Naive thymus-derived CD4-positive, alpha-beta T cell (primary cell): ENCODE measurements at regions not wholly inside any gene's neighbourhood (a gene's known extent, or its start where the extent isn't known, plus 50 kb on each side); places are given as distances from the start of the nearest gene placed in this dataset.

Experiments used
- ATAC-seq: fragments of 150-1000 bp; cut with Tn5 transposase; 2 replicates; pipeline ENCODE4 v1.10.0; 2021; ENCODE audit warnings: mild to moderate bottlenecking, moderate library complexity
- CTCF ChIA-PET: fragments of 350-600 bp; sonication (Branson Sonifier 250); formaldehyde crosslinking; loops from one replicate; lab custom pipeline; 2021; ENCODE audit warnings: antibody characterized with exemption; lab: Charles Lee
- POLR2A ChIA-PET: fragments of 350-600 bp; sonication (Branson Sonifier 250); formaldehyde crosslinking; loops from one replicate; lab custom pipeline; 2021; ENCODE audit warnings: antibody characterized with exemption, inconsistent platforms; lab: Charles Lee
- DNase-seq, 9 donors: peaks; one replicate each; pipeline versions ENCODE4 v3.0.0 to v3.0.0-alpha.2; 2020 to 2022; ENCODE audit warnings: mixed read lengths in 1 of 9
- H3K27ac ChIP-seq: one replicate; pipeline ENCODE4 v1.7.0; 2013; ENCODE audit warnings: mild to moderate bottlenecking, low read depth, low read length, moderate library complexity
- H3K27me3 ChIP-seq, 2 donors: one replicate each; pipeline ENCODE4 v1.7.0; 2013; ENCODE audit warnings: low read length in 2 of 2, mild to moderate bottlenecking in 2 of 2, moderate library complexity in 2 of 2; ENCODE audit not compliant: control insufficient read depth in 2 of 2, insufficient read depth in 2 of 2
- H3K36me3 ChIP-seq, 3 experiments: 1 replicate in 2 of 3; 2 replicates in 1 of 3; pipeline ENCODE4 v1.7.0; 2013; ENCODE audit warnings: low read length in 3 of 3, mild to moderate bottlenecking in 3 of 3, moderate library complexity in 1 of 3; ENCODE audit not compliant: insufficient read depth in 3 of 3, control insufficient read depth in 2 of 3
- H3K4me1 ChIP-seq, 2 donors: one replicate each; pipeline ENCODE4 v1.7.0; 2013; ENCODE audit warnings: low read length in 2 of 2, mild to moderate bottlenecking in 2 of 2, moderate library complexity in 1 of 2; ENCODE audit not compliant: control insufficient read depth in 2 of 2, insufficient read depth in 2 of 2
- H3K4me3 ChIP-seq: 2 replicates; pipeline ENCODE4 v1.7.0; 2013; ENCODE audit warnings: mild to moderate bottlenecking, low read length
- H3K9me3 ChIP-seq, 3 experiments: 1 replicate in 2 of 3; 2 replicates in 1 of 3; pipeline ENCODE4 v1.7.0; 2013; ENCODE audit warnings: low read length in 3 of 3; ENCODE audit not compliant: control insufficient read depth in 2 of 3
- H3K27ac Mint-ChIP-seq, 9 donors: one replicate each; pipeline ENCODE4 v1.8.0; 2020 to 2022; ENCODE audit warnings: mixed read lengths in 9 of 9, mild to moderate bottlenecking in 8 of 9, moderate library complexity in 5 of 9, inconsistent platforms in 2 of 9
- H3K27me3 Mint-ChIP-seq, 5 donors: one replicate each; pipeline ENCODE4 v1.8.0; 2021 to 2022; ENCODE audit warnings: mixed read lengths in 5 of 5, mild to moderate bottlenecking in 1 of 5
- H3K36me3 Mint-ChIP-seq, 5 donors: one replicate each; pipeline ENCODE4 v1.8.0; 2020 to 2022; ENCODE audit warnings: mixed read lengths in 5 of 5, mild to moderate bottlenecking in 3 of 5, inconsistent platforms in 1 of 5
- H3K4me1 Mint-ChIP-seq, 7 donors: one replicate each; pipeline ENCODE4 v1.8.0; 2020 to 2022; ENCODE audit warnings: mixed read lengths in 7 of 7, mild to moderate bottlenecking in 3 of 7, inconsistent platforms in 1 of 7
- H3K4me3 Mint-ChIP-seq, 10 donors: one replicate each; pipeline ENCODE4 v1.8.0; 2020 to 2022; ENCODE audit warnings: mild to moderate bottlenecking in 10 of 10, mixed read lengths in 10 of 10, moderate library complexity in 6 of 10, inconsistent platforms in 2 of 10
- H3K9me3 Mint-ChIP-seq, 11 donors: one replicate each; pipeline ENCODE4 v1.8.0; 2020 to 2022; ENCODE audit warnings: mixed read lengths in 11 of 11, mild to moderate bottlenecking in 4 of 11, inconsistent platforms in 1 of 11, moderate library complexity in 1 of 11
- intact Hi-C, 2 donors: fragments of 100-400 bp; cut with micrococcal nuclease; formaldehyde crosslinking; loops; one replicate each; pipeline ENCODE4 v1.15.1; 2023

GRCh38 chr12:34387711-34388635, 365.7 kb downstream of the ALG10 start:
- Histone ChIP-seq H3K9me3 (peaks cover 0 to 58% (median 0%) of the 10 kb centered on the region in 3 experiments), H3K27ac (no peak overlapping the region), H3K4me1 (no peaks in the 10 kb centered on the region), H3K4me3 (no peak overlapping the region), H3K27me3 (no peaks in the 10 kb centered on the region), H3K36me3 (no peaks in the 10 kb centered on the region)
- peaks cover 0 to 5% (median 0%) of the 10 kb centered on the region in 7 donors for H3K4me1 Mint-ChIP-seq
- no peak overlapping the region for H3K27ac Mint-ChIP-seq
- peaks cover 0 to 7% (median 0%) of the 10 kb centered on the region in 5 donors for H3K36me3 Mint-ChIP-seq
- ChIA-PET POLR2A (no interaction called here), CTCF (no interaction called here)
- peaks cover 3 to 43% (median 14%) of the 10 kb centered on the region in 11 donors for H3K9me3 Mint-ChIP-seq
- H3K4me3 Mint-ChIP-seq: no peak overlapping the region
- DNase-seq: no peak
- no peak for ATAC-seq
- intact Hi-C loops: no loop called here
- H3K27me3 Mint-ChIP-seq: peaks cover 0 to 72% (median 0%) of the 10 kb centered on the region in 5 donors

- ChIA-PET CTCF (no interaction called here), POLR2A (no interaction called here)
- intact Hi-C loops: no loop called here
- no peaks in the 10 kb centered on the region for H3K27me3 ChIP-seq
- H3K9me3 ChIP-seq: peaks cover 0 to 63% (median 0%) of the 10 kb centered on the region in 3 experiments
- peaks cover 0 to 5% (median 0%) of the 10 kb centered on the region in 7 donors for H3K4me1 Mint-ChIP-seq
- peaks cover 0 to 8% (median 0%) of the 10 kb centered on the region in 5 donors for H3K36me3 Mint-ChIP-seq
- no peak overlapping the region for H3K27ac Mint-ChIP-seq
- H3K4me1 ChIP-seq: no peaks in the 10 kb centered on the region
- peaks cover 4 to 47% (median 14%) of the 10 kb centered on the region in 11 donors for H3K9me3 Mint-ChIP-seq
- H3K4me3 Mint-ChIP-seq: no peak overlapping the region
- no peaks in the 10 kb centered on the region for H3K36me3 ChIP-seq
- no peak for DNase-seq
- no peak for ATAC-seq
- no peak overlapping the region for H3K4me3 ChIP-seq
- H3K27ac ChIP-seq: no peak overlapping the region
- peaks cover 0 to 72% (median 0%) of the 10 kb centered on the region in 5 donors for H3K27me3 Mint-ChIP-seq
These were observed 366.5 kb downstream of the ALG10 start for GRCh38 chr12:34388636-34389377.

- POLR2A ChIA-PET: no interaction called here
- CTCF ChIA-PET: no interaction called here
- Histone ChIP-seq H3K4me3 (no peak overlapping the region), H3K4me1 (no peaks in the 10 kb centered on the region), H3K27ac (no peak overlapping the region), H3K27me3 (no peaks in the 10 kb centered on the region), H3K9me3 (peaks cover 0 to 56% (median 0%) of the 10 kb centered on the region in 3 experiments), H3K36me3 (no peaks in the 10 kb centered on the region)
- ATAC-seq (no peak), DNase-seq (no peak)
- Mint-ChIP-seq H3K4me3 (no peak overlapping the region), H3K9me3 (peaks cover 4 to 50% (median 15%) of the 10 kb centered on the region in 11 donors), H3K27ac (no peak overlapping the region), H3K27me3 (peaks cover 0 to 70% (median 0%) of the 10 kb centered on the region in 5 donors), H3K4me1 (peaks cover 0 to 5% (median 0%) of the 10 kb centered on the region in 7 donors), H3K36me3 (peaks cover 0 to 14% (median 0%) of the 10 kb centered on the region in 5 donors)
- intact Hi-C loops: no loop called here
These were observed 367.3 kb downstream of the ALG10 start for GRCh38 chr12:34389378-34390170.

- peaks cover 0 to 5% (median 0%) of the 10 kb centered on the region in 7 donors for H3K4me1 Mint-ChIP-seq
- H3K4me3 Mint-ChIP-seq: no peak overlapping the region
- ChIA-PET POLR2A (no interaction called here), CTCF (no interaction called here)
- H3K27ac ChIP-seq: no peak overlapping the region
- H3K4me1 ChIP-seq: no peaks in the 10 kb centered on the region
- intact Hi-C loops: no loop called here
- no peak overlapping the region for H3K27ac Mint-ChIP-seq
- DNase-seq (peak in 1 of 9 donors; percentile 2), ATAC-seq (no peak)
- H3K36me3 Mint-ChIP-seq: peaks cover 0 to 14% (median 0%) of the 10 kb centered on the region in 5 donors
- H3K27me3 ChIP-seq: no peaks in the 10 kb centered on the region
- no peak overlapping the region for H3K4me3 ChIP-seq
- peaks cover 4 to 44% (median 13%) of the 10 kb centered on the region in 11 donors for H3K9me3 Mint-ChIP-seq
- peaks cover 0 to 64% (median 0%) of the 10 kb centered on the region in 5 donors for H3K27me3 Mint-ChIP-seq
- H3K9me3 ChIP-seq: peaks cover 0 to 55% (median 0%) of the 10 kb centered on the region in 3 experiments
- H3K36me3 ChIP-seq: no peaks in the 10 kb centered on the region
These were observed 368.0 kb downstream of the ALG10 start for GRCh38 chr12:34390171-34390841.

- Mint-ChIP-seq H3K9me3 (peaks cover 0 to 45% (median 16%) of the 10 kb centered on the region in 11 donors), H3K27me3 (peaks cover 0 to 58% (median 0%) of the 10 kb centered on the region in 5 donors), H3K36me3 (peaks cover 0 to 14% (median 0%) of the 10 kb centered on the region in 5 donors), H3K4me3 (no peak overlapping the region), H3K4me1 (peaks cover 0 to 5% (median 0%) of the 10 kb centered on the region in 7 donors), H3K27ac (no peak overlapping the region)
- Histone ChIP-seq H3K27me3 (no peaks in the 10 kb centered on the region), H3K9me3 (peaks cover 0 to 55% (median 0%) of the 10 kb centered on the region in 3 experiments), H3K4me3 (no peak overlapping the region), H3K27ac (no peak overlapping the region), H3K36me3 (no peaks in the 10 kb centered on the region), H3K4me1 (no peaks in the 10 kb centered on the region)
- POLR2A ChIA-PET: no interaction called here
- DNase-seq (peak in 1 of 9 donors; percentile 4), ATAC-seq (no peak)
- intact Hi-C loops: no loop called here
- CTCF ChIA-PET: no interaction called here
These were observed 368.8 kb downstream of the ALG10 start for GRCh38 chr12:34390846-34391700.
